HUES6 (cell line): ENCODE measurements at regions not wholly inside any gene's neighbourhood (a gene's known extent, or its start where the extent isn't known, plus 50 kb on each side); places are given as distances from the start of the nearest gene placed in this dataset.
"Not testable (repeated sequence)": the region's sequence is repeated elsewhere in the genome, so short reads cannot be mapped to it uniquely, and the experiment has no call there.

Experiments
- H3K27ac ChIP-seq: 2 replicates; pipeline ENCODE4 v1.7.0; 2013; ENCODE audit warnings: low read depth, mild to moderate bottlenecking, low read length, inconsistent platforms
- H3K27me3 ChIP-seq: 2 replicates; pipeline ENCODE4 v1.6.1; 2013; ENCODE audit warnings: low read length; ENCODE audit not compliant: control insufficient read depth, insufficient read depth
- H3K36me3 ChIP-seq: 2 replicates; pipeline ENCODE4 v1.6.1; 2013; ENCODE audit warnings: low read length; ENCODE audit not compliant: control insufficient read depth, insufficient read depth
- H3K4me1 ChIP-seq: 2 replicates; pipeline ENCODE4 v1.6.1; 2013; ENCODE audit warnings: low read length; ENCODE audit not compliant: control insufficient read depth, insufficient read depth
- H3K4me3 ChIP-seq: 2 replicates; pipeline ENCODE4 v1.5.1; 2013; ENCODE audit warnings: low read depth, low read length
- H3K9ac ChIP-seq: one replicate; pipeline ENCODE4 v1.6.1; 2013; ENCODE audit warnings: mild to moderate bottlenecking, low read length
- H3K9me3 ChIP-seq: 2 replicates; pipeline ENCODE4 v1.6.1; 2013; ENCODE audit warnings: low read depth, low read length; ENCODE audit not compliant: control insufficient read depth, insufficient read depth

DNA sequence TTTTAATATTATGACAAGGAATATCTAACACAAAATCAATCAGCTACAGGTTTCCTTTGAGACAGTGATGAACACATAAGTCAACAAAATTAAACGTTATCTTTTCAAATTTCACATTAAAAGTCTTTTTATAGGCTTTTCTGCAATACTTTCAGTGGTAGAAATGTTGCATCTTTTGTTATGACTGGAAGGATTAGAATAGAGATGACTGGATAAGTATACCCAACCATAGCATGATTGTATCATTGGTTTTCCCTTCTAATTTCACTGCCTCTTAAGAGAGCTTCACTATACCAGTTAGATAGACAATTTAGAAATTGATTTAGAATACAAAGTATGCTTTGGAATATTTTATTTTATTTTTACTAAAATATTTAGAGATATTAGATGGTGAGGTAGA is 273.9 kb downstream of the PHF14 start:
- Histone ChIP-seq H3K4me1 (no peaks in the 10 kb centered on the region), H3K36me3 (no peaks in the 10 kb centered on the region), H3K9ac (no peak overlapping the region), H3K9me3 (no peaks in the 10 kb centered on the region), H3K4me3 (no peak overlapping the region), H3K27ac (no peak overlapping the region), H3K27me3 (no peaks in the 10 kb centered on the region)

DNA sequence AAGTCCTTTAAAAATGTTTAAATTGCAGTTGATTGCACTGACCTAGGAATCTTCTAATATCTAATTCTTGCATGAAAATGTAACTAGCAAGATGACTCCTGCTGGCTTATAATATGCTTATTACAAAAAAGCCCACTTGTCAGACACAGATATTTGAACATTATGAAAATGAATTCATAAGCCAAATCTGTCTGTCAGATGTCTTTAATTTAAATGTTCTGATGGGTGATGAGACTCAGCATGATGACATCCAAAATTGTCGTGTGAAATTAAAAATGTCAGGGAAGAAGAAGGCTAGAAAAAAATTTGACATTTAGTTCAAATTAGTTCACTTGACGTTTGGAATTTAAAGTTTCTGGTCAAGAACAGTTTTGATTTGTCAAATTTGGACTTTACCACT is 277.8 kb downstream of the PHF14 start:
- Histone ChIP-seq H3K4me1 (0 out of 2 replicates have a peak, but pooled peaks cover 3% of the 10 kb centered on the region), H3K9me3 (no peaks in the 10 kb centered on the region), H3K27me3 (no peaks in the 10 kb centered on the region), H3K27ac (no peak overlapping the region), H3K9ac (no peak overlapping the region), H3K36me3 (no peaks in the 10 kb centered on the region), H3K4me3 (no peak overlapping the region)

DNA sequence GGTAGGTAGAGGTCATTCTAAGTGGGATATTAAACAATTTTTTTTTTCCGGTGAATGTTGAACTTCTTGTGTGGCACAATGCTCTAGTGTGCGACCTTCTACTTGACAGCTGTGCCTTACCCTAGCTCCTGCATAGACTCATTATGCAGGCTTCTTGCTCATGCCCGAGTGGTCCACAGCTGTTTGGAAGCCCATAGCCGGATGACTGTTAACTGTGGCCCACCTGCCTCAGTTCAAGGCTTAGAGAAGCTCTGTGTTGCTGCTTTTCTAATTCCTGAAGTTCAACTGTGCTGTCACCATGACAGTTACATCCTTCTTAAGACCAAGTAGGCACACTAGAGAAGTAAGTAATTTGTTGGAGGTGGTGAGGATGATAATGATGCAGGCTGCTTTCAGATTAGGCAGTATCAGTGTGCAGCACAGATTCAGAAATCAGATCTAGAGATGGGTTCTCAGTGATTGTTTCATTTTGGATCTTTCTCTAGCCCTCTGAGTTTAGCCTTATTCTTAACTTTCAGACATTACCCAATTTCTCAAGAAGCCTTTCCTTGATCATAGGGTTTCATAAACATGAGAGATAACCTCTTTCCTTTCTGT is 278.4 kb downstream of the PHF14 start:
- H3K4me3 ChIP-seq: no peak overlapping the region

DNA sequence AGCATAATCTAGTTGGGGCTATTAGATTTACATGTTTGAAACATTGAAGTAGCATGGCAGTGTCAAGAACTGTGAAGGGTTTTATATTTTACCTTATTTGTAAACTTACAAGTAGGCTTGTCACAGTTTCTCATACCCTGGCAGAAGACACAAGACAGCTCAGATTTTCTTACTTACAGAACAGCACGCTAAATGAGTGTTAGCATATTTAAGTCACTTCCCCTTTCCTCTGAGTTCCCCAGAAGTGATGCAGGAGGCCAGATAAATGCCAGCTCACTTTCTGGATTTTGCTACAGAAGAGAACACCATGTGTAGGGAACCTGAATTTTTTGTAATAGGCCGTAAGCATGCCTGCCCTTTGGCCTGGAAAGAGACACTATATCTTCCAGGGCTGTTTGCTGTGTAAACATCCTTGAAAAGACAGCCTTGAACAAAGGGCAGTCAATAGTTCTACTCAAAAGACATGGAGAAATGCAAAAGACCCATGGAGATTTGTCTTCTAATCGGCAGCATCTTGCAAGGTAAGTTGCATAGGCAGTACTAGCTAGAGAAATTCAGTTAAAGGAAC is 279.1 kb downstream of the PHF14 start:
- no peaks in the 10 kb centered on the region for H3K9me3 ChIP-seq
- no peak overlapping the region for H3K9ac ChIP-seq
- no peaks in the 10 kb centered on the region for H3K27me3 ChIP-seq
- H3K36me3 ChIP-seq: no peaks in the 10 kb centered on the region
- no peak overlapping the region for H3K27ac ChIP-seq
- H3K4me1 ChIP-seq: 0 out of 2 replicates have a peak, but pooled peaks cover 3% of the 10 kb centered on the region
- H3K4me3 ChIP-seq: no peak overlapping the region

More for the DNA sequence above, 278.4 kb downstream of the PHF14 start:
- Histone ChIP-seq H3K9me3 (no peaks in the 10 kb centered on the region), H3K36me3 (no peaks in the 10 kb centered on the region), H3K27me3 (no peaks in the 10 kb centered on the region), H3K9ac (no peak overlapping the region), H3K27ac (no peak overlapping the region), H3K4me1 (0 out of 2 replicates have a peak, but pooled peaks cover 3% of the 10 kb centered on the region)

DNA sequence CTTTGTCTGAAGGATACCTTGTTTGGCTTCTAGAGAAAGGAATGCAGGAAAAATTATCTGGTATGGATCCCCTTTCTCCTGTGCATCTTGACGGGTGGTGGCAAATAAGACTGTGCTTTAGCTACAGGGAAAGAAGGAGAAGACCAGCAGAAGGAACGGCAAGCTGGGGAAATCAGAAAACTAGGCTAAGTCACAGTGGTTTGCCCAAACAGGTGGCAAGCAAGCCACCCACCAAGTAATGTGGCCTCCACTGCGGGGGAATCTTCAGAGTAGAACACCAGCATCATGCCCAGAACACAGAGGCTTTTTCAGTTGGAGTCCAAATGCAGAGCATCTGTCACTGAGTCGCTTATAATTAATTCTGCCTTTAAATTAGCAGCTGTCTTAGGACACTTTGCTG is 282.8 kb downstream of the PHF14 start:
- Histone ChIP-seq H3K27me3 (no peaks in the 10 kb centered on the region), H3K4me1 (0 out of 2 replicates have a peak, but pooled peaks cover 3% of the 10 kb centered on the region), H3K36me3 (no peaks in the 10 kb centered on the region), H3K27ac (no peak overlapping the region), H3K9me3 (no peaks in the 10 kb centered on the region), H3K4me3 (no peak overlapping the region), H3K9ac (no peak overlapping the region)

DNA sequence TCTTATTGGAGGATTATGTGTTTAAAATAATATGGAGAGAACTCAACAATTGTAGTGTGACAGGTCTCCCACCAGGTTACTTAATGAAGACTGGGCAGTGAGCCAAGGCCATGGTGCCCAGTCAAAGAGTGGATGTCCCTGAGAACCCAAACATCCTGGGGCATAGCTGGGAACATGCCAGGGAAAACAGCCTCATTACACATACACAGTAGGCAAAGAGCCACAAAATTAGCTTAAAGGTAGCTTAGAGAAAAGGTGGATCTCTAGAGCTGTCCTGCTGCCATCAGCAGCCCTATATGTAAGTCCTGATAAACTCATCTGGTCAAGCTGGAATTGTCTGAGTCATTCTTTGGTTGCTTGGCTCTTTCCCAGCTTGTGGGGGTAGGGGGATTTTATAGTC is 287.8 kb downstream of the PHF14 start:
- no peaks in the 10 kb centered on the region for H3K4me1 ChIP-seq
- H3K27me3 ChIP-seq: no peaks in the 10 kb centered on the region
- H3K9me3 ChIP-seq: no peaks in the 10 kb centered on the region
- no peak overlapping the region for H3K9ac ChIP-seq
- H3K27ac ChIP-seq: no peak overlapping the region
- no peak overlapping the region for H3K4me3 ChIP-seq
- H3K36me3 ChIP-seq: no peaks in the 10 kb centered on the region

DNA sequence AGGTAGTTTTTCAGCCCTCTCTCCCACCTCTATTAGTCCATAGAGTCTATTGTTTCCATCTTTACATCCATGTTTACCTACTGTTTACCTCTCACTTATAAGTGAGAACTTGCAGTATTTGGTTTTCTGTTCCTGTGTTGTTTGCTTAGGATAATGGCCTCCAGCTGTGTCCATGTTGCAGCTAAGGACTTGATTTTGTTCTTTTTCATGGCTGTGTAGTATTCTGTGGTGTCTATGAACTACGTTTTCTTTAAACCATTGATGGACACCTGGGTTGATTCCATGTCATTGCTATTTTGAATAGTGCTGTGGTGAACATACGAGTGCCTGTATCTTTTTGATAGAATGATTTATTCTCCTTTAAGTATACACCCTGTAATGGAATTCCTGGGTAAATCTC is 292.4 kb downstream of the PHF14 start:
- H3K27ac ChIP-seq: no peak overlapping the region

DNA sequence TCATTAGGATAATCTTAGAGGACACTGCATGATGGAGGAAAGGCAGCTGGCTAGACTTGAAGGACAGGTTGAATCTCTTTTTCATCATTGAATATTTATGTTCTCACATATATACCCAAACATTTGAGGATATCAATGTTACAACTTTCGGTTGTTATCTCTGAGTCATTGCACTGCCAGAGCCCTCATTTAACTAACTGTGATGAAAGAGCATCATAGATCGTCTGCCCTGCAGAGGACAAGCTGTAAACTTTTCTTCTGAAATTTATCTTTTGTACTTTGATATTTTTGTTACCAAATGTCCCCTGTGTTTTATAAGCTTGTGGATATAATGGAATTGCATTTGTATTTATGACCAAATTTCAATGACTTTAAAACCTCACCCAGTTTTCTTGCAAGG is 298.7 kb downstream of the PHF14 start:
- H3K27ac ChIP-seq: no peak overlapping the region
- no peaks in the 10 kb centered on the region for H3K36me3 ChIP-seq
- H3K9me3 ChIP-seq: 0 out of 2 replicates have a peak, but pooled peaks cover 3% of the 10 kb centered on the region
- H3K27me3 ChIP-seq: no peaks in the 10 kb centered on the region
- no peak overlapping the region for H3K4me3 ChIP-seq
- no peak overlapping the region for H3K9ac ChIP-seq
- H3K4me1 ChIP-seq: no peaks in the 10 kb centered on the region

More for the DNA sequence above, 292.4 kb downstream of the PHF14 start:
- no peak overlapping the region for H3K9ac ChIP-seq
- no peak overlapping the region for H3K4me3 ChIP-seq
- no peaks in the 10 kb centered on the region for H3K4me1 ChIP-seq
- 0 out of 2 replicates have a peak, but pooled peaks cover 3% of the 10 kb centered on the region for H3K9me3 ChIP-seq
- H3K36me3 ChIP-seq: no peaks in the 10 kb centered on the region
- no peaks in the 10 kb centered on the region for H3K27me3 ChIP-seq

DNA sequence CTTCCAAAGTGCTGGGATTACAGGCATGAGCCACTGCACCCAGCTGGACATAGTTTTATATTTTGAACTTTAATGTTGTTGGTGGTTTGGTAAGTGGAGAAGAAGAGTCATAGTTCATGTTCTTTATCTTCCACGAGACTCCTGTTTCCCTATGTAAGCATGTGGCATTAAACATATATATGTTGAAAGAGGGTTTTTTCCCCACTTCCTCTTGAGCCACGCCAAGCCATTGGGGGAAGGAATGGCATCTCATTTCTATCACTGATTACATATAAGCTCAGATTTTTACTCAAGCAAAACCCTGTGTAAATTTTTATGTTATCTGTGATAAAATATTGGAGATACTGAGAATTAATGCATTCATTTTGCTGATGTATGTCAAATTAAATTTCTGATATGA is 300.4 kb downstream of the PHF14 start:
- Histone ChIP-seq H3K27ac (no peak overlapping the region), H3K4me1 (no peaks in the 10 kb centered on the region), H3K27me3 (no peaks in the 10 kb centered on the region), H3K4me3 (no peak overlapping the region), H3K36me3 (no peaks in the 10 kb centered on the region), H3K9ac (no peak overlapping the region), H3K9me3 (no peaks in the 10 kb centered on the region)

DNA sequence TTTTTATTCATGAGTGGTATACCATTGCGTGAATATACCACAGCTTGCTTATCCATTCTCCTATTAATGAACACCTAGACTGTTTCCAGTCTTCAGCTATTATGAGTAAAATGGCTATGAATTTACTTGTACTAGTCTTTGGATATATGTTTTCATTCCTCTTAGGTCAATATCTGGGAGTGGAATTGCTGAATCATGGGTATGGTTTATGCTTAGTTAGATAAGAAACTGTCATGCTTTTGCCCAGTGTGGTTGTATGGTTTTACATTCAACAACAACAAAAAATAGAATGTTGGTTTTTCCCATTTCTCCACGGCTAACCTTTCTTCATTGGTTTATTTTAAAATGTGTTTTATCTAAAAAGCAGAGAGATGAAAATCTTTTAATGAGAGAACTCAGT is 308.3 kb downstream of the PHF14 start:
- H3K9ac ChIP-seq: no peak overlapping the region

DNA sequence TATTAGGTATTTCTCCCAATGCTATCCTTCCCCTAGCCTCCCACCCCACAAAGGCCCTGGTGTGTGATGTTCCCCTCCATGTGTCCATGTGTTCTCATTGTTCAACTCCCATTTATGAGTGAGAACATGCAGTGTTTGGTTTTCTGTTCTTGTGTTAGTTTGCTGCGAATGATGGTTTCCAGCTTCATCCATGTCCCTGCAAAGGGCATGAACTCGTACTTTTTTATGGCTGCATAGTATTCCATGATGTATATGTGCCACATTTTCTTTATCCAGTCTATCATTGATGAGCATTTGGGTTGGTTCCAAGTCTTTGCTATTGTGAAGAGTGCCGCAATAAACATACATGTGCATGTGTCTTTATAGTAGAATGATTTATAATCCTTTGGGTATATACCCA is 309.9 kb downstream of the PHF14 start:
- not testable (repeated sequence) for H3K9me3 ChIP-seq, H3K27me3 ChIP-seq, H3K4me1 ChIP-seq, H3K27ac ChIP-seq, H3K36me3 ChIP-seq, H3K4me3 ChIP-seq, H3K9ac ChIP-seq

More for the DNA sequence above, 308.3 kb downstream of the PHF14 start:
- no peaks in the 10 kb centered on the region for H3K9me3 ChIP-seq
- H3K27me3 ChIP-seq: no peaks in the 10 kb centered on the region
- H3K27ac ChIP-seq: no peak overlapping the region
- no peak overlapping the region for H3K4me3 ChIP-seq
- H3K36me3 ChIP-seq: no peaks in the 10 kb centered on the region
- no peaks in the 10 kb centered on the region for H3K4me1 ChIP-seq
